ENCODE measurements at regions not wholly inside any gene's neighbourhood (a gene's known extent, or its start where the extent isn't known, plus 50 kb on each side); places are given as distances from the start of the nearest gene placed in this dataset.

DNA sequence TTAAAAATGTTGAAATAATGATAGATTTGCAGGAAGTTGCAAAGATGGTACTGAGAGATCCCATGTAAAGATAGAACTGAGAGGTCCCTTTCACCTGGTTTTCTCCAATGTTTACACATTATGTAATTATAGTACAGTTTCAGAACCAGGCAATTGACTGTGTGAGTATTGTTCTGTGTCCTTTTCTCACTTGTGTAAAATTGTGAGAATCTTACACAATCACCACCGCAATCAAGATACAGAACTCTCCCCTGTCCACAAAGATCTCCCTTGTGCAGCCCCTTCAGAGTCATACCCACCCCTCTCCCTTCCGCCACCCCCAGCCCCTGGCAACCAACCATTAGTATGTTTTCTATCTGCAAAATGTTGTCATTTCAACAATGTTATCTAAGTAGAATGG, 119.8 kb upstream of the NAV2 start:
- Mint-ChIP-seq H3K4me3 (no peak overlapping the region), H3K4me1 (peaks cover 4% of the 10 kb centered on the region), H3K9me3 (peaks cover 0 to 4% (median 0%) of the 10 kb centered on the region in 7 donors), H3K27ac (no peak overlapping the region), H3K27me3 (ENCODE audit: low read depth in 3 of 3) (peaks cover 4 to 5% (median 4%) of the 10 kb centered on the region in 3 donors), H3K36me3 (no peaks in the 10 kb centered on the region)
- H3K4me3 ChIP-seq (replicated peaks in 1 of 3; ENCODE audit: low read depth in 2 of 3, low read length in 3 of 3): no peak overlapping the region
- DNase-seq: no peak
- no peaks in the 10 kb centered on the region for H4K20me1 ChIP-seq (ENCODE audit: insufficient read depth, low read length)
- intact Hi-C loops (cut with micrococcal nuclease): no loop called here
- TF ChIP-seq, protein P1, sequence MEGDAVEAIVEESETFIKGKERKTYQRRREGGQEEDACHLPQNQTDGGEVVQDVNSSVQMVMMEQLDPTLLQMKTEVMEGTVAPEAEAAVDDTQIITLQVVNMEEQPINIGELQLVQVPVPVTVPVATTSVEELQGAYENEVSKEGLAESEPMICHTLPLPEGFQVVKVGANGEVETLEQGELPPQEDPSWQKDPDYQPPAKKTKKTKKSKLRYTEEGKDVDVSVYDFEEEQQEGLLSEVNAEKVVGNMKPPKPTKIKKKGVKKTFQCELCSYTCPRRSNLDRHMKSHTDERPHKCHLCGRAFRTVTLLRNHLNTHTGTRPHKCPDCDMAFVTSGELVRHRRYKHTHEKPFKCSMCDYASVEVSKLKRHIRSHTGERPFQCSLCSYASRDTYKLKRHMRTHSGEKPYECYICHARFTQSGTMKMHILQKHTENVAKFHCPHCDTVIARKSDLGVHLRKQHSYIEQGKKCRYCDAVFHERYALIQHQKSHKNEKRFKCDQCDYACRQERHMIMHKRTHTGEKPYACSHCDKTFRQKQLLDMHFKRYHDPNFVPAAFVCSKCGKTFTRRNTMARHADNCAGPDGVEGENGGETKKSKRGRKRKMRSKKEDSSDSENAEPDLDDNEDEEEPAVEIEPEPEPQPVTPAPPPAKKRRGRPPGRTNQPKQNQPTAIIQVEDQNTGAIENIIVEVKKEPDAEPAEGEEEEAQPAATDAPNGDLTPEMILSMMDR (IDR thresholded peaks at IDR 0.05): no peak
- no peaks in the 10 kb centered on the region for H3K27me3 ChIP-seq (ENCODE audit: control insufficient read depth in 2 of 2, insufficient read depth in 2 of 2, low read length in 2 of 2)
- H3K4me1 ChIP-seq (ENCODE audit: control insufficient read depth in 1 of 2, insufficient read depth in 2 of 2, low read length in 2 of 2): peaks cover 0 to 4% of the 10 kb centered on the region in 2 donors
- WGBS (ENCODE audit: insufficient coverage): no CpG with 5 or more reads among the region's 2 CpGs
- H2AFZ ChIP-seq (ENCODE audit: insufficient read depth, low read depth, low read length, poor library complexity, severe bottlenecking): no peak overlapping the region
- H3K9ac ChIP-seq (ENCODE audit: insufficient read depth, low read length, poor library complexity, severe bottlenecking): no peak overlapping the region
- no peak overlapping the region for H3K4me2 ChIP-seq (replicated peaks; ENCODE audit: extremely low read depth, low read length, poor library complexity, severe bottlenecking)
- H3K79me2 ChIP-seq (ENCODE audit: insufficient read depth, low read length): no peaks in the 10 kb centered on the region
- H3K9me3 ChIP-seq (replicated peaks in 1 of 2; ENCODE audit: control insufficient read depth in 1 of 2, insufficient read depth in 1 of 2, low read length in 2 of 2): no peaks in the 10 kb centered on the region
- H3K27ac ChIP-seq (ENCODE audit: low read depth in 1 of 2, low read length in 2 of 2): no peak overlapping the region
- H3K36me3 ChIP-seq (replicated peaks in 1 of 2; ENCODE audit: control insufficient read depth in 1 of 2, insufficient read depth in 2 of 2, low read length in 2 of 2): no peaks in the 10 kb centered on the region

DNA sequence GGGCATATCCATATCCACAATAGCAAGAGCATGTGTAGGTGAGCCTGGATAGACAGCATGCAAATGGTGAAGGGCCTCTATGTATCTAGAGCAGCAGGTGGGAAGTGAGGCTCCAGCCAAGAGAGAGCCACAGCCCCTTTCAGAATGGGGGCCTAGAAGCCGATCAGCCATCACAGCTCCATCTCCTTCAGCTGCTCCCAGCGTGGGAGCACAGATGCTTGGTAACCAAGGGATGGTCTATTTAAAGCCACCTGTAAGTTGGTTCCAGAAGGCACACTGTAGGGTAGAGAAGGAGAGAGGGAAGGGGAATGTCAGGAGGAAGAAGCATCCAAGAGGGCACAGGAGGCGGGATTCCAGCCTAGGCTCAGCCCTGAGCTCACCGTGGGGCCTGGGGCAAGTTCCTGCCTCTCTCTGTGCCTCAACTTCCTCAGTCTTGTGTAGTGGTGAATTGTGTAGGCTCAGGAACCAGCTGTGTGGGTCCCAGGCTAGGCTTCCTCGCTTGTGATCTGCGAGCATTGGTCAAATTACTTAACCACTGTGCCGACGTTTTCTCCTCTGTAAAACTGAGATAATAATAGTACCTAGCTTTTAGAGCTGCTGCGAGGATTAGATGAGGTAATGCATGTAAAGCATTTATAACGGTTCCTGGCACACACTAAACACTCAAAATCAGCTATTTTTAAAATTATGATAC, 122.9 kb upstream of the NAV2 start:
- peaks cover 3 to 6% (median 4%) of the 10 kb centered on the region in 3 donors for H3K27me3 Mint-ChIP-seq (ENCODE audit: low read depth in 3 of 3)
- TF ChIP-seq, protein P1 (IDR thresholded peaks at IDR 0.05): no peak
- no peak overlapping the region for H3K4me3 ChIP-seq (replicated peaks in 1 of 3; ENCODE audit: low read depth in 2 of 3, low read length in 3 of 3)
- no peaks in the 10 kb centered on the region for H3K36me3 ChIP-seq (replicated peaks in 1 of 2; ENCODE audit: control insufficient read depth in 1 of 2, insufficient read depth in 2 of 2, low read length in 2 of 2)
- H3K4me3 Mint-ChIP-seq: no peak overlapping the region
- no peak overlapping the region for H3K9ac ChIP-seq (ENCODE audit: insufficient read depth, low read length, poor library complexity, severe bottlenecking)
- H3K9me3 Mint-ChIP-seq: peaks cover 2 to 12% (median 6%) of the 10 kb centered on the region in 7 donors
- H4K20me1 ChIP-seq (ENCODE audit: insufficient read depth, low read length): no peaks in the 10 kb centered on the region
- H3K79me2 ChIP-seq (ENCODE audit: insufficient read depth, low read length): no peaks in the 10 kb centered on the region
- intact Hi-C loops (cut with micrococcal nuclease): no loop called here
- H2AFZ ChIP-seq (ENCODE audit: insufficient read depth, low read depth, low read length, poor library complexity, severe bottlenecking): no peak overlapping the region
- H3K4me1 Mint-ChIP-seq: no peaks in the 10 kb centered on the region
- H3K9me3 ChIP-seq (replicated peaks in 1 of 2; ENCODE audit: control insufficient read depth in 1 of 2, insufficient read depth in 1 of 2, low read length in 2 of 2): peaks cover 0 to 6% of the 10 kb centered on the region in 2 donors
- H3K27ac ChIP-seq (ENCODE audit: low read depth in 1 of 2, low read length in 2 of 2): no peak overlapping the region
- whole genome bisulfite sequencing (ENCODE audit: insufficient coverage): 79% methylated on average over 3 of the region's 10 CpGs
- DNase-seq: no peak
- H3K4me1 ChIP-seq (ENCODE audit: control insufficient read depth in 1 of 2, insufficient read depth in 2 of 2, low read length in 2 of 2): no peaks in the 10 kb centered on the region
- H3K27me3 ChIP-seq (ENCODE audit: control insufficient read depth in 2 of 2, insufficient read depth in 2 of 2, low read length in 2 of 2): no peaks in the 10 kb centered on the region
- H3K36me3 Mint-ChIP-seq: no peaks in the 10 kb centered on the region
- no peak overlapping the region for H3K27ac Mint-ChIP-seq
- no peak overlapping the region for H3K4me2 ChIP-seq (replicated peaks; ENCODE audit: extremely low read depth, low read length, poor library complexity, severe bottlenecking)
